Tibial nerve (tissue), 4 donors: ENCODE measurements at regions not wholly inside any gene's neighbourhood (a gene's known extent, or its start where the extent isn't known, plus 50 kb on each side); places are given as distances from the start of the nearest gene placed in this dataset.

ENCODE experiments used
- DNase-seq, 2 donors: peaks; one replicate each; pipeline ENCODE4 v3.0.0-alpha.2; 2019; ENCODE audit warnings: low spot score in 2 of 2
- H3K27ac ChIP-seq, 4 donors: fragments of 200-600 bp; sonication (generic) in 3 of 4; one replicate each; pipeline ENCODE4 v1.5.1; 2017 to 2019; ENCODE audit warnings: mild to moderate bottlenecking in 1 of 4
- H3K27me3 ChIP-seq, 2 donors: fragments of 200-600 bp; sonication (generic) in 1 of 2; one replicate each; pipeline versions ENCODE4 v1.5.1 to v1.6.0; 2017 to 2019
- H3K36me3 ChIP-seq, 3 donors: fragments of 200-600 bp; sonication (generic); one replicate each; pipeline ENCODE4 v1.5.1; 2018 to 2019
- H3K4me1 ChIP-seq, 4 donors: fragments of 200-600 bp; sonication (generic) in 3 of 4; one replicate each; pipeline ENCODE4 v1.5.1; 2017 to 2019
- H3K4me3 ChIP-seq, 4 donors: fragments of 200-600 bp; sonication (generic) in 3 of 4; one replicate each; pipeline ENCODE4 v1.5.1; 2017 to 2019; ENCODE audit warnings: mild to moderate bottlenecking in 1 of 4, moderate library complexity in 1 of 4
- H3K9me3 ChIP-seq, 4 donors: fragments of 200-600 bp; sonication (generic) in 3 of 4; one replicate each; pipeline ENCODE4 v1.5.1; 2017 to 2019
- CTCF ChIP-seq, 5 experiments: fragments of 200-600 bp in 3 of 5; fragments of 450-650 bp in 2 of 5; sonication (generic) in 3 of 5; IDR thresholded peaks; one replicate each; pipeline ENCODE4 v1.5.1; 2016 to 2019; ENCODE audit warnings: antibody characterized with exemption in 5 of 5, mild to moderate bottlenecking in 3 of 5, moderate library complexity in 2 of 5
- EP300 ChIP-seq, 2 donors: sonication (generic); formaldehyde crosslinking; IDR thresholded peaks; one replicate each; pipeline ENCODE4 v1.6.1; 2017; ENCODE audit warnings: antibody characterized with exemption in 2 of 2, mild to moderate bottlenecking in 1 of 2
- POLR2A ChIP-seq, 2 donors: fragments of 450-650 bp; IDR thresholded peaks; one replicate each; pipeline ENCODE4 v1.6.1; 2017; ENCODE audit warnings: antibody characterized with exemption in 2 of 2, mild to moderate bottlenecking in 2 of 2, moderate library complexity in 2 of 2
- WGBS, 2 donors: methylation state at CpG; one replicate each; pipeline ENCODE4 v1.1.5; 2018; 5-methylcytosine and 5-hydroxymethylcytosine counted together

DNA sequence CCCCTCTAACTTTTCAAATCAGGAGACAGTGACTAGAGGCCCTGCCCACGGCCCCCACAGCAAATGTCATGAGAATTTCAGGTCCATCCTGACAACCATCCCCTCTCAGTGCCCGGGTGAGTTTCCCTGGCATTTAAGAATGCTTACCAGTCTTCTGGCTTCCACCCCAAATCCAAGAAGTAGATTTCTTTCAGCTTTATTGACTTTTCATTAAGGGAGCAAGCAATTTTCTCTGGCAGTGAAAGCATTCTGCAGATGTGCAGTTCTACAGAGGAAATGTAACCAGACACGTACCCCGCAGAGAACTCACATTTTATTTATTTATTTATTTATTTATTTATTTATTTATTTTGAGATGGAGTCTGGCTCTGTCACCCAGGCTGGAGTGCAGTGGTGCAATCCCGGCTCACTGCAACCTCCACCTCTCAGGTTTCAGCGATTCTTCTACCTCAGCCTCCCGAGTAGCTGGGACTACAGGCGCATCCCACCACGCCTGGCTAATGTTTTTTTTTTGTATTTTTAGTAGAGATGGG, 120.9 kb upstream of the KCTD7 start:
- H3K36me3 ChIP-seq: no peaks in the 10 kb centered on the region
- peaks cover 0 to 8% (median 0%) of the 10 kb centered on the region in 4 donors for H3K4me1 ChIP-seq
- H3K9me3 ChIP-seq: no peaks in the 10 kb centered on the region
- H3K4me3 ChIP-seq: no peak overlapping the region
- WGBS, 2 donors: 74 to 76% methylated on average over 9 of the region's 9 CpGs
- H3K27me3 ChIP-seq: peaks cover 0 to 16% of the 10 kb centered on the region in 2 donors
- H3K27ac ChIP-seq: no peak overlapping the region
- no peak for TF ChIP-seq EP300 (IDR thresholded peaks at IDR 0.05)
- no peak for TF ChIP-seq POLR2A (IDR thresholded peaks at IDR 0.05)
- no peak for TF ChIP-seq CTCF (IDR thresholded peaks at IDR 0.05)
- no peak for DNase-seq

GRCh38 chr7:66508431-66508830, 120.2 kb upstream of the KCTD7 start:
- no peak for TF ChIP-seq EP300 (IDR thresholded peaks at IDR 0.05)
- no peak for TF ChIP-seq POLR2A (IDR thresholded peaks at IDR 0.05)
- TF ChIP-seq CTCF (IDR thresholded peaks at IDR 0.05): no peak
- peaks cover 0 to 8% (median 0%) of the 10 kb centered on the region in 4 donors for H3K4me1 ChIP-seq
- H3K27me3 ChIP-seq: peaks cover 0 to 16% of the 10 kb centered on the region in 2 donors
- no peak overlapping the region for H3K27ac ChIP-seq
- no peaks in the 10 kb centered on the region for H3K36me3 ChIP-seq
- no peaks in the 10 kb centered on the region for H3K9me3 ChIP-seq
- H3K4me3 ChIP-seq: no peak overlapping the region
- no peak for DNase-seq

DNA sequence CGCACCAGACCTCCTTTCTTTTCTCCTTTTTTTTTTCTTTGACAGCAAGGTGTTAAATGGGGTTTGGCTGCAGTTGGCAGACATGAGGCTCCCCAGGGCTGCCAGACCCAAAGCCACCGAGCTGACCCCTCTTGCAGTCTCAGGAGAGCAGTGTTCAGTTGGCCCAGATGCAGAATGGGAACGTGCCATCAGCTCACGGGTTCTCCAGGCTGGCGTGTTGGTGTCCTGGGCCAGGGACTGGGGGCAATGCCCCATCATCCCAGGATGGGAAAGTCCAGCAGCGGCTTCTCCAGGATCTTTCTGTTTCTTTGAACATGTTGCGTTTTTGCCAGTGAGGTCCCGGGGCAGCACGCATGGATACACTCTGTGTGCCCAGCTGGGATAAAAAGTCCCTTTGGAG, 114.6 kb upstream of the KCTD7 start:
- H3K36me3 ChIP-seq: no peaks in the 10 kb centered on the region
- DNase-seq: no peak
- H3K27me3 ChIP-seq: no peaks in the 10 kb centered on the region
- no peaks in the 10 kb centered on the region for H3K9me3 ChIP-seq
- 75 to 76% methylated on average over 9 of the region's 9 CpGs for WGBS, 2 donors
- no peak overlapping the region for H3K27ac ChIP-seq
- TF ChIP-seq POLR2A (IDR thresholded peaks at IDR 0.05): no peak
- TF ChIP-seq CTCF (IDR thresholded peaks at IDR 0.05): no peak
- no peak for TF ChIP-seq EP300 (IDR thresholded peaks at IDR 0.05)
- no peak overlapping the region for H3K4me3 ChIP-seq
- H3K4me1 ChIP-seq: no peaks in the 10 kb centered on the region

DNA sequence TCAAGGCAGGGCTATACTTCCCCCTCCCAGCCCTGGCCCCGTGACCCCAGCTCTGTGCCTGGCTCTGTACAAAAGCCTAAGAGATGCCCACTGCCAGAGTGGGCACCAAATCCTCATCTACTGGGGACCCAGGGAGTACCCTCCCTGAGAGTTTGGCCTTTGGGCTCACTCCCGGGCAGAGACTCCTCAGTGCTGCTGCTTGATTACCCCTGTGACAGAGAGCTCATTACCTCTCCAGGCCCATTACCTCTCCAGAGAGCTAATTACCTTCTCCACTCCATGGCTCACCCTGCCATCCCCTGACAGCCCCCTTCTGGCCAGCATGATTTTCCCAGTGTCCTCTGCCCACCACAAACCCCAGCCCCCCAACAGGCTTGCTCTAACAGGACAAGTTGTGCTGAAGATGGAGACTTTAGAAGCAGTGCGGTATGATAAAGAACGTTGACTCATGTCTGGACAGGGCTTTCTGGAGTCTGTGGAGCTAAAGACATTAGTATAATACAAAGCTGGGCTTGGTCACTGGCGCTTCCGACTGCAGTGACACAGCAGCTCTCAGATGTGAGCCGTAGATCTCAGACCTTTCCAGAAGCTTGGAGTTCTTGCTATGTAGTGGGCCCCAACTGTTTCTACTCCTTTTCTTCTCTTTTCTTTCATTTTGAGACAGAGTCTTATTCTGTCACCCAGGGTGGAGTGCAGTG, 111.3 kb upstream of the KCTD7 start:
- 79 to 80% methylated on average over 7 of the region's 7 CpGs for WGBS, 2 donors
- Histone ChIP-seq H3K27me3 (no peaks in the 10 kb centered on the region), H3K36me3 (no peaks in the 10 kb centered on the region), H3K27ac (no peak overlapping the region), H3K9me3 (no peaks in the 10 kb centered on the region), H3K4me1 (no peaks in the 10 kb centered on the region), H3K4me3 (no peak overlapping the region)
- no peak for TF ChIP-seq EP300 (IDR thresholded peaks at IDR 0.05)
- TF ChIP-seq CTCF (IDR thresholded peaks at IDR 0.05): no peak
- TF ChIP-seq POLR2A (IDR thresholded peaks at IDR 0.05): no peak
- no peak for DNase-seq

DNA sequence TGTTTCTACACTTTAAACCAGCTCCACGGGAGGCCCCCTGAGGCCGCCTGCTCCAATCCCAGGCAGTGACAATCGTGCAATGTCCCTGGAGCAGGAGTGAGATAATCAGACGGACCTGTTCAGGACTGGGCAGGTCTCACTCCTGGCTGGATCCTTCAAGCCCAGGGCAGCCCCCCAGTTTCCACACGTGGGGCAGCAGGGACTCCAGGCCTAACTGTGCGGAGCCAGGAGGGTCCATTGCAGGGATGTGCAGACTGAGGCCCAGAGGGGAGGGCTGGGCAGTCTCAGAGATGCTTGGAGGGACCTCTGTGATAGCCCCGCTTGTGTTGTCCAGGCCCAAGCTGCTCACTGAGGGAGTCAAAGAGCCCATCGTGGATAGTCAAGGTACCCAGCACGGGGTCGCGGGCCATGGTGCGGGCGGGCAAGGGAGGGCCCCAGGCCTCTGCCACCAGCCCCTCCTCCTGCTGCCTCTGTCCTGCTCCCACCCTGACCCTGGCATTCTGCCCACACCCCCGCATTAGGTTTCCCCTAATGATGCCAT, 110.5 kb upstream of the KCTD7 start:
- TF ChIP-seq EP300 (IDR thresholded peaks at IDR 0.05) (no peak), POLR2A (IDR thresholded peaks at IDR 0.05) (no peak), CTCF (IDR thresholded peaks at IDR 0.05) (no peak)
- no peaks in the 10 kb centered on the region for H3K9me3 ChIP-seq
- no peak overlapping the region for H3K27ac ChIP-seq
- 70 to 74% methylated on average over 14 of the region's 14 CpGs for WGBS, 2 donors
- no peaks in the 10 kb centered on the region for H3K36me3 ChIP-seq
- no peak overlapping the region for H3K4me3 ChIP-seq
- H3K4me1 ChIP-seq: no peaks in the 10 kb centered on the region
- no peak for DNase-seq
- no peaks in the 10 kb centered on the region for H3K27me3 ChIP-seq
